IPS DF 6.9 (cell line): ENCODE measurements at regions not wholly inside any gene's neighbourhood (a gene's known extent, or its start where the extent isn't known, plus 50 kb on each side); places are given as distances from the start of the nearest gene placed in this dataset.

ENCODE experiments used
- DNase-seq: peaks from one replicate; pipeline ENCODE4 v3.0.0-alpha.2; 2013; ENCODE audit warnings: low read depth, low spot score
- H3K27ac ChIP-seq: one replicate; pipeline ENCODE4 v1.5.1; 2013; ENCODE audit warnings: low read length, control low read depth
- H3K27me3 ChIP-seq: 2 replicates; pipeline ENCODE4 v1.6.1; 2013; ENCODE audit warnings: mild to moderate bottlenecking, low read length; ENCODE audit not compliant: control insufficient read depth, insufficient read depth
- H3K36me3 ChIP-seq: 2 replicates; pipeline ENCODE4 v1.6.1; 2013; ENCODE audit warnings: low read length; ENCODE audit not compliant: control insufficient read depth, insufficient read depth
- H3K4me1 ChIP-seq: 2 replicates; pipeline ENCODE4 v1.6.1; 2013; ENCODE audit warnings: low read length; ENCODE audit not compliant: control insufficient read depth, insufficient read depth
- H3K4me3 ChIP-seq: 2 replicates; pipeline ENCODE4 v1.5.1; 2013; ENCODE audit warnings: mild to moderate bottlenecking, low read length
- H3K9me3 ChIP-seq: 2 replicates; pipeline ENCODE4 v1.6.1; 2013; ENCODE audit warnings: low read length, inconsistent platforms; ENCODE audit not compliant: control insufficient read depth, insufficient read depth
- WGBS: extraction: QIAGEN DNeasy Blood & Tissue Kit; methylation state at CpG from one replicate; pipeline ENCODE4 v1.1.7; 2013; ENCODE audit warnings: mixed read lengths, missing lambda C conversion rate; ENCODE audit not compliant: insufficient read length, insufficient coverage; 5-methylcytosine and 5-hydroxymethylcytosine counted together

DNA sequence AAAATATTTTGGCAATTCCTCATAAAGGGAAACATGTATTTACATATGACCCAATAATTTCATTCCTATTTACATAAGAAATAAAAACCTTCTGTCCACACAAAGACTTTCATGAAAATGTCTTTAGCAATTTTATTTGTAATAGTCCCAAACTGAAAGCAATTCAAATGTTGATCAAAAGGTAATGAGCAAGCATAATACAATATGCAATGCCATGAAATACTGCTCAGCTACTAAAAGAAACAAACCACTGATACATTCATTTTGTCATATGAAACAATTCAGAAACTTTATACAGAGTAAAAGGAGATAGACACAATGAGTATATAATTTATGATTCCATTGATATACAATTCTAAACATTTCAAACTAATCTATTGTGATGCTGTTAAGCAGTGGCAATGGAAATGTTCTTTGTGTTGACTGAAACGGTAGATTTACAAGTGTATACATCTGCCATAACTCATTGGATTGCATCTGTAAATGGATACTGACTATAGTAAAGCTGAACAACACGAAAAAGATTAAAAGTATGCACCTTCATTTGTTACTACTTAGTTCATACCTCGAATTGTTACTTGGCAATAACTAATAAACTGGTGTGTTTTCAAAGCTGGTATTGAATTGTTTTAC lies 335.6 kb downstream of the GASK1B start:
- Histone ChIP-seq H3K4me1 (no peaks in the 10 kb centered on the region), H3K4me3 (no peak overlapping the region), H3K27ac (no peak overlapping the region), H3K36me3 (no peaks in the 10 kb centered on the region), H3K27me3 (no peaks in the 10 kb centered on the region), H3K9me3 (no peaks in the 10 kb centered on the region)
- no peak for DNase-seq
- WGBS, result no CpG with 5 or more reads among the region's 3 CpGs

DNA sequence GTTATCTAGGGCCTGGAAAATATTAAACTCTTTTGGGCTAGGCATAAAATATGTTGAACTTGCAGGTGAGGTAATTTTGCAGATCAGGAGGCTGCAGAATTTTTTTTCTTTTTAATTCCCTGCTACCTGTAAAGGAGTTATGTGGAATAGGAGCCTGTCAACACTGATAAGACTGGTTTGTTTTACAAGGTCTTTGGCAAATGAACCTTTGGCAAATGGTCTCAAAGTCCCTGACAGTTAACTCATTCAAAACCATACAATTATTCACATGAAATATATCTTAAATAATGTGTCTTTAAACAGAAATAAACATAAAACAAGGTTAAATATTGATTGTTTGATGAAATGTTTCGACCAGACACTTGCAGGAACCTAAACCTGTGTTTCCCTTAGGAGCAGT lies 340.2 kb downstream of the GASK1B start:
- Histone ChIP-seq H3K27me3 (no peaks in the 10 kb centered on the region), H3K4me3 (no peak overlapping the region), H3K9me3 (no peaks in the 10 kb centered on the region), H3K27ac (no peak overlapping the region), H3K4me1 (no peaks in the 10 kb centered on the region), H3K36me3 (no peaks in the 10 kb centered on the region)
- no peak for DNase-seq
- WGBS, result no CpG with 5 or more reads among the region's 1 CpG

DNA sequence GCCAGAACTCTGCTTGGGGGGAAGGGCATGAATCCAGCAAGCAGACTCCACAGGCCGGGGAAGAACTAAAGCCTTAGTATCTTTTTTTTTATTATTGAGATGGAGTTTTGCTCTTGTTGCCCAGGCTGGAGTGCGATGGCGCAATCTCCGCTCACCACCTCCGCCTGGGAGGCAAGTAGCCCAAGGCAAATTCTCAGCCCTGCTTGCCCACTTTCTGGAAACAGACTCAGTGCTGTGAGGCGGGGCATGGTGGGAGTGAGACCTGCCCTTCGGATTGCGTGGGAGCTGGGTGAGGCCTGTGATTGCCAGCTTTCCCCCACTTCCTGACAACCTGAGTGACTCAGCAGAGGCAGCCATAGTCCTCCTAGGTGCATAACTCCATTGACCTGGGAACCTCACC lies 348.8 kb downstream of the GASK1B start:
- no peaks in the 10 kb centered on the region for H3K27me3 ChIP-seq
- no CpG with 5 or more reads among the region's 8 CpGs for WGBS
- no peaks in the 10 kb centered on the region for H3K4me1 ChIP-seq
- DNase-seq, result no peak
- no peak overlapping the region for H3K4me3 ChIP-seq
- H3K36me3 ChIP-seq, result no peaks in the 10 kb centered on the region
- no peak overlapping the region for H3K27ac ChIP-seq
- H3K9me3 ChIP-seq, result no peaks in the 10 kb centered on the region

DNA sequence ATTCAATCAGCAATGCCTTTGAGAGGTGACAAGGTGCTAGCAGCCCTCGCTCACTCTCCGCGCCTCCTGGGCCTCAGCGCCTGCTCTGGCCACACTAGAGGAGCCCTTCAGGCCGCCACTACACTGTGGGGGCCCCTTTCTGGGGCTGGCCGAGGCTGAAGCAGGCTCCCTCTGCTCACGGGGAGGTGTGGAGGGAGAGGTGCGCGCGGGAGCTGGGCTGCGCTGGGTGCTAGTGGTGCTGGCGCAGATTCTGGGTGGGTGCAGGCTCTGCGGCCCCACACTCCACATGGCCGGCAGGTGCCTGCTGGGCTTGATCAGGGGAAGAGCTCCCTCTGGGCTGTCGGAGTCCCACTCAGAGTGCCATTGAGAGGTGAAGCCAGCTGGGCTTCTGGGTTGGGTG lies 351.0 kb downstream of the GASK1B start:
- H3K36me3 ChIP-seq, result no peaks in the 10 kb centered on the region
- no peak overlapping the region for H3K4me3 ChIP-seq
- H3K27me3 ChIP-seq, result no peaks in the 10 kb centered on the region
- WGBS, result no CpG with 5 or more reads among the region's 15 CpGs
- H3K4me1 ChIP-seq, result no peaks in the 10 kb centered on the region
- H3K27ac ChIP-seq, result no peak overlapping the region
- no peak for DNase-seq
- H3K9me3 ChIP-seq, result no peaks in the 10 kb centered on the region

DNA sequence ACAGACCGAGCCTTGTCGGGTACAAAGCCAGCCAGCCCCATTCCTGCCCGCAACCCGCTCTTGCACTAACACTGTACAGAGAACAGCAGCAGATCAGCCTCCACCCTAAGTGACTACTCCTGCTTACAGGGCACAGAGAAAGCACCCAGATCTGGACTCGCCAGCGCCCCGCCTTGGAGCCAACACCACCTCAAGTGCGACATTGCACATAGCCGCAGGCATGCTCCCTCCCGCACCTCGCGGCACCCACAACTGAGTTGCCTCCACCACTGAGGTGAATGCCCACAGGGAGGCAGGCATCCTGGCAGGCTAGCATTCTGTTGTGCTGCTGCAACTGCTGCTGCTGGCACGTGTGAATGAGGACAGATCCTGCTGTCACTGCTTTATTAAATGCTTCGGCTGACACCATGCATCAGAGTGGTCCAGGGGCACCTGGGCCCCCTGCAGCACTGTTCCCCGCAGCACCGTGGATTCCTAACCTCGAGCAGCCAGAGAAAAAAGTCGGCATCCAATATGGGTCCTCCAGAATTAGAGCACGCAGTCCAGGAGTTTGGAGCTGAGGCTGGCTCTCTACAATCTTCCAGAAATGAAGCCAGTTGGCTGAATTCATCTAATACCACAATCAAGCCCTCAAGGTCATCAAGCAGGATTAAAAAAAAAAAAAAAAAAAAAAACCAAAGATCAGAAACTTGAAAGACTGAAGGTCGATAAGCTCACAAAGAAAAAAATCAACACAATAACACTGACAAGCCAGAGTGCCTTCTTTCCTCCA lies 352.9 kb downstream of the GASK1B start:
- H3K4me3 ChIP-seq, result no peak overlapping the region
- WGBS, result no CpG with 5 or more reads among the region's 20 CpGs
- no peak for DNase-seq

DNA sequence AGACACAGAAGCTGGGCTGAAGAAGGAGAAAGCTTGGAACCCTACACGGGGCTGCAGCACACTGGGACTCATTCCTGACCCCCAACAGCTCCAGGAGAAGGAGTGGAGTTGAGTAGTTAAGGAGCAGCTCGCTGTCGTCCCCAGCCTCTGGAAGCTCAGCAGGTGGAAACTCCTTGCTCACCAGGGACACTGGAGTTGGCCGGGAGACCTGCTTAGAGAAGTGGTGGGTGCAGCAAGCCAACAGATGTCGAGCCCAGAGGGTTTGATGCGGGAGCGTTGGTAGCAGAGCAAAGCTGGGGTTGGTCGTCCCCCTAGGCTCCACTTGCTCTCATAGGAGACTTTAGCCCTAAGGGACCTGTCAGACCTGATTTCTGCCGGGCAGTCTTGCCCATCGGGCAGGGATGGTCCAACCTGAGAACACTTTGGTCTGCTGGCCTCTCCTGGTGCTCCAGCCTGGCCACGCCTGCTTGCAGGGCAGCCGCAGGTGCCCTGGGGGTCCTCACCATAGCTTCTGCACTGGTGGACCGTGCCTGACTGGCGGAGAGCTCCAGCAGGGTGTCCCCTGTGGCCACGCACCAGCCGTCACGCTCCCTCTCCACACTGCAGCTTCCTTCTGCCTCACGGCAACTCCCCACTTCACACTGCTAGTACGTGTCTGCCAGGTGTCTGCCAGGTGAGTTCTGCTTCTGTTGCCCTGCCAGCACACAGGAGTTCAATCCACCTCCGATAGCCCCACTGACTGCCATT lies 353.7 kb downstream of the GASK1B start:
- no peaks in the 10 kb centered on the region for H3K36me3 ChIP-seq
- H3K27ac ChIP-seq, result no peak overlapping the region
- no CpG with 5 or more reads among the region's 20 CpGs for WGBS
- H3K9me3 ChIP-seq, result no peaks in the 10 kb centered on the region
- H3K4me3 ChIP-seq, result no peak overlapping the region
- H3K27me3 ChIP-seq, result no peaks in the 10 kb centered on the region
- no peaks in the 10 kb centered on the region for H3K4me1 ChIP-seq
- no peak for DNase-seq

More for the DNA sequence above, 352.9 kb downstream of the GASK1B start:
- H3K9me3 ChIP-seq, result no peaks in the 10 kb centered on the region
- no peaks in the 10 kb centered on the region for H3K36me3 ChIP-seq
- no peaks in the 10 kb centered on the region for H3K27me3 ChIP-seq
- no peak overlapping the region for H3K27ac ChIP-seq
- no peaks in the 10 kb centered on the region for H3K4me1 ChIP-seq

DNA sequence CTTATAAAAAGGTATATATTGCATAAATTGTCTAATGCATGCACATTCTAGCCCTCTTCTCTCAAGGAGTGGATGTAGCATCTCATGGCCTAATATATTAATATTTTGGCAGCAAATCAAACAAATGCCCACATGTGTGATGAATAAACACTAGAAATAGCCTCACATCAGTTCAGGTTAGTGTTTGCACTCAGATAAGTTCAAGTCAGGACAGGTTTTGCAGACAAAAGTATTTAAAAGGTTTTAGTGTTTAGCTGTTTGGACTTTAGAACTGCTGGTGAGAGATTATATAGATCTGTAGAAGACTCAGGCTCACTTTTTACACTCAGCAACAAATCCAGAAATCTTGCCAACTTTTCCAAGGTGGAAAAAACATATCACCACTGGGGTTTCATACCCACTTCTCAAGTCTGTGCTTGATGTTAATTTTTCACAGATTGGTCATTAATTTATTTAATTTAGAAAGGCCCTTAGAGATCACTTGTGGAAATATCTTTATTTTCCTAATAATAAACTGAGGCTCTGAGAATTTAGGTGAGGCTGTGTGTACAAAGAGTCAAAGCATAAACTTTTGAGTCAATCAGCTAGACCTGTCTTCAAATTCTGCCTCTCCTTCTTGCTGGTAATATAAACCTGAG lies 362.6 kb downstream of the GASK1B start:
- no peak for DNase-seq

DNA sequence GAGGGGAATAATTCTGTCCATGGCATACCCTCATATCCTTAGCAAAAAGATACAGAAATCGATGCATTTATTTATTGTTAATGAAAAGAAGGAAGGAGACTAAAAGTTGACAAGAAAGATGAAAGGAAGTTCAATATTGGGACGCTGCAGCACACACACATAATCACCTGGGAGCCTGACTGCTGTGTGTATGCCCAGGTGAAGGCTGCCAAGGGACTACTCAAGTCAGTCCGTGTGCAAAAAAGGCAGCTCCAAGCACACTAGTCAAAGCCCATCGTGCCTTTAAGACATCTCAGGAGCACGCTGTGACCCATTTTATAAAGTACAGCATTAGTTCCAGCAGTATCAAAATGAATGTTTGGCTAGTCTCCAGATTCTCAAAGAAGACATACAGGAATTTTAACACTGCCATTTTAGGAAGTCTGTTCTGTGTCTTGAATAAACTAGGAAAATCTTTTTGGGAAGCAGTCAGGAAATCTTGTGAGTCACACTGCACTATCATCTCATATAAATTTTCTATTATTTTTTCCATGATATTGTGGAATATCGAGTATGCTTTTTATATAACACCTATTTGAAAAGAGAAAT lies 363.9 kb downstream of the GASK1B start:
- DNase-seq, result no peak
- no peak overlapping the region for H3K27ac ChIP-seq
- no peaks in the 10 kb centered on the region for H3K27me3 ChIP-seq
- WGBS, result no CpG with 5 or more reads among the region's 6 CpGs
- H3K9me3 ChIP-seq, result no peaks in the 10 kb centered on the region
- no peaks in the 10 kb centered on the region for H3K36me3 ChIP-seq
- H3K4me3 ChIP-seq, result no peak overlapping the region
- no peaks in the 10 kb centered on the region for H3K4me1 ChIP-seq

More for the DNA sequence above, 362.6 kb downstream of the GASK1B start:
- Histone ChIP-seq H3K36me3 (no peaks in the 10 kb centered on the region), H3K27me3 (no peaks in the 10 kb centered on the region), H3K27ac (no peak overlapping the region), H3K4me1 (no peaks in the 10 kb centered on the region), H3K4me3 (no peak overlapping the region), H3K9me3 (no peaks in the 10 kb centered on the region)

DNA sequence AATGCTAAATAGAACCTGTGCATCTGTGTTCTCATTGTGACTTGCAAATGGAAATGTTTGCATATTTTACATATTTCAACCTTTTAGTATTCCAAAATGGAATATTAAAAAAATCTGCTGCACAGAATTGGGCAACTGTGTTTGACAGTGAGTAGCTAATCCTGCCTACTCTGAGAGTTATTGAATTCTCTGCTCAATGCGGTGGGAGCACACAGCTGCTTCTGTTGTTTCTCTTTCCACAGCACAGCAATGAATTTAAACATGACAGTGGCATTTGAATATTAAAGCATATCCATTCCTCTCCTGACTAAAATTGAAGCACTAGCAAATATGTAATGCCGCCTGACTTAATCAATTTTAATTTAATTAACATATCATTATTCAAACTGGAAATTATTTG lies 366.6 kb downstream of the GASK1B start:
- DNase-seq, result no peak
- no peak overlapping the region for H3K27ac ChIP-seq

DNA sequence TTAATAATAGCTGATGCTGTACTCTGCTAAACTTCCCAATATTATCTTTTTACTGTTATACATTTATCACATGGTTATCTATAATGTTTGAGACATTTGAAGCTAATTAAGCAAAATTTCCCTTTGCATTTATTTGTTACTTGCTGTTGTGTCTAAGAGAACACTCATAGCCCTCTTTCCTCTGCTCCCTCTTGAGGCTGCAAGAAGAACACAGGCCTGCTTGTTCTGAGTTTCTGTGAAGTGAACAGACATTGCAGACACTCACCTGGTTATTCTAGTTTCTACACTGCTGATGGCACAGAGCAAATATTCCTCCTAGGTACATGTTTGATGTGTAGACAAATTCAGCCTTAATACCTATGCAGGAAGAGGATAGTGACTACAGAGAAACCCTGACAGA lies 367.8 kb downstream of the GASK1B start:
- no peaks in the 10 kb centered on the region for H3K4me1 ChIP-seq
- no peak for DNase-seq
- no peaks in the 10 kb centered on the region for H3K36me3 ChIP-seq
- H3K9me3 ChIP-seq, result no peaks in the 10 kb centered on the region
- H3K27me3 ChIP-seq, result no peaks in the 10 kb centered on the region
- H3K27ac ChIP-seq, result no peak overlapping the region
- H3K4me3 ChIP-seq, result no peak overlapping the region

More for the DNA sequence above, 366.6 kb downstream of the GASK1B start:
- Histone ChIP-seq H3K36me3 (no peaks in the 10 kb centered on the region), H3K27me3 (no peaks in the 10 kb centered on the region), H3K4me1 (no peaks in the 10 kb centered on the region), H3K9me3 (no peaks in the 10 kb centered on the region), H3K4me3 (no peak overlapping the region)
- 100% methylated on average over 1 of the region's 2 CpGs for WGBS
